ENCODE measurements at regions not wholly inside any gene's neighbourhood (a gene's known extent, or its start where the extent isn't known, plus 50 kb on each side); places are given as distances from the start of the nearest gene placed in this dataset.
"Not testable (repeated sequence)": the region's sequence is repeated elsewhere in the genome, so short reads cannot be mapped to it uniquely, and the experiment has no call there.

- ATAC-seq (ENCODE audit: insufficient read depth, low FRiP score) (no peak), DNase-seq (no peak)
- Histone ChIP-seq H3K4me3 (no peak overlapping the region), H3K27ac (ENCODE audit: low read depth in 1 of 2, low read length in 1 of 2) (no peak overlapping the region), H3K9me3 (ENCODE audit: control insufficient read depth in 4 of 4, insufficient read depth in 3 of 4, low read length in 3 of 4) (peaks cover 0 to 3% (median 0%) of the 10 kb centered on the region in 4 donors), H3K27me3 (ENCODE audit: control insufficient read depth in 3 of 3, insufficient read depth in 3 of 3, low read length in 2 of 3) (no peaks in the 10 kb centered on the region), H3K4me1 (ENCODE audit: control insufficient read depth in 5 of 5, insufficient read depth in 5 of 5, low read length in 5 of 5) (no peaks in the 10 kb centered on the region), H3K36me3 (ENCODE audit: control insufficient read depth in 4 of 4, insufficient read depth in 4 of 4, low read length in 4 of 4) (no peaks in the 10 kb centered on the region), H3K9ac (ENCODE audit: insufficient read depth in 1 of 2, low read length in 2 of 2) (no peak overlapping the region)
- 78 to 85% methylated on average over 4 of the region's 4 CpGs for WGBS, 2 donors
- TF ChIP-seq, protein P1, sequence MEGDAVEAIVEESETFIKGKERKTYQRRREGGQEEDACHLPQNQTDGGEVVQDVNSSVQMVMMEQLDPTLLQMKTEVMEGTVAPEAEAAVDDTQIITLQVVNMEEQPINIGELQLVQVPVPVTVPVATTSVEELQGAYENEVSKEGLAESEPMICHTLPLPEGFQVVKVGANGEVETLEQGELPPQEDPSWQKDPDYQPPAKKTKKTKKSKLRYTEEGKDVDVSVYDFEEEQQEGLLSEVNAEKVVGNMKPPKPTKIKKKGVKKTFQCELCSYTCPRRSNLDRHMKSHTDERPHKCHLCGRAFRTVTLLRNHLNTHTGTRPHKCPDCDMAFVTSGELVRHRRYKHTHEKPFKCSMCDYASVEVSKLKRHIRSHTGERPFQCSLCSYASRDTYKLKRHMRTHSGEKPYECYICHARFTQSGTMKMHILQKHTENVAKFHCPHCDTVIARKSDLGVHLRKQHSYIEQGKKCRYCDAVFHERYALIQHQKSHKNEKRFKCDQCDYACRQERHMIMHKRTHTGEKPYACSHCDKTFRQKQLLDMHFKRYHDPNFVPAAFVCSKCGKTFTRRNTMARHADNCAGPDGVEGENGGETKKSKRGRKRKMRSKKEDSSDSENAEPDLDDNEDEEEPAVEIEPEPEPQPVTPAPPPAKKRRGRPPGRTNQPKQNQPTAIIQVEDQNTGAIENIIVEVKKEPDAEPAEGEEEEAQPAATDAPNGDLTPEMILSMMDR (IDR thresholded peaks at IDR 0.05; ENCODE audit: control extremely low read depth, extremely low read depth) = no peak
These were observed 233.5 kb upstream of the NRIP1 start for GRCh38 chr21:15298306-15298705.

DNA sequence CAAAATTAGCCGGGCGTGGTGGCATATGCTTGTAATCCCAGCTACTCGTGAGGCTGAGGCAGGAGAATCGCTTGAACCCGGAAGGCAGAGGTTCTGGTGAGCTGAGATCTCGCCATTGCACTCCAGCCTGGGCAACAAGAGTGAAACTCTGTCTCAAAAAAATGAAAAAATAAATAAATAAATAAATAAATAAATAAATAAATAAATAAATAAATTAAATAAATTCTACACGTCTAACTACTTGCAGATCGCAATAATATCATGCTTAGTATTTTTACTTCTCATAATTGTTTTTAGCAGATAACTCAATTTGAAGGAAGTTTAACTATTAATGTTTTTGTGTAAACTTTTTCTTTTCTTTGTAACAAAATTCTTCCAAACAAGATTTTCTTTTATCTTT, 234.0 kb upstream of the NRIP1 start:
- whole genome bisulfite sequencing, 2 donors = 95 to 96% methylated on average over 8 of the region's 8 CpGs
- not testable (repeated sequence) for H3K9ac ChIP-seq (ENCODE audit: insufficient read depth in 1 of 2, low read length in 2 of 2); H3K4me3 ChIP-seq; H3K27me3 ChIP-seq (ENCODE audit: control insufficient read depth in 3 of 3, insufficient read depth in 3 of 3, low read length in 2 of 3); H3K4me1 ChIP-seq (ENCODE audit: control insufficient read depth in 5 of 5, insufficient read depth in 5 of 5, low read length in 5 of 5); H3K36me3 ChIP-seq (ENCODE audit: control insufficient read depth in 4 of 4, insufficient read depth in 4 of 4, low read length in 4 of 4); H3K27ac ChIP-seq (ENCODE audit: low read depth in 1 of 2, low read length in 1 of 2); DNase-seq; H3K9me3 ChIP-seq (ENCODE audit: control insufficient read depth in 4 of 4, insufficient read depth in 3 of 4, low read length in 3 of 4); ATAC-seq (ENCODE audit: insufficient read depth, low FRiP score)

DNA sequence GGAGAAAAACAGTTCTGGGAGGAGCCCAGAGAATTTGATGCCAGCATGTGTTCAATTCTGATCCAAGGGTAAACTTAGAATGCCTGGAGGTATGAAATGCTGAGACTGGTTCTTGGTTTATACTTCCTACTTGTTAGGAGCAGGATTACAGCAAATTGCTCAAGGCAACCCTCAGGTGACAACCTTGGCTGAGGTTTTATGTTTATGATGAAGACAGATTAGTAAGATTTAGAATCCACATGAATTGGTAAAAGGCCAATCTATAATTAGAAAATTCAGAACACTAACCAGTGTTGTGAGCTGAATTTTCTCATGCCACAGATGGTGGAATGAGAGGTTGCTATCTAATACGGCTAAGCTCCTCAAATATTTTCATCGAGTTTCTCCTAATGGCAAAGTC, 235.3 kb upstream of the NRIP1 start:
- H3K9me3 ChIP-seq (ENCODE audit: control insufficient read depth in 4 of 4, insufficient read depth in 3 of 4, low read length in 3 of 4) = peaks cover 0 to 3% (median 0%) of the 10 kb centered on the region in 4 donors
- H3K9ac ChIP-seq (ENCODE audit: insufficient read depth in 1 of 2, low read length in 2 of 2) = no peak overlapping the region
- TF ChIP-seq, protein P1 (IDR thresholded peaks at IDR 0.05; ENCODE audit: control extremely low read depth, extremely low read depth) = no peak
- WGBS, 2 donors = 93 to 94% methylated on average over 2 of the region's 2 CpGs
- H3K27me3 ChIP-seq (ENCODE audit: control insufficient read depth in 3 of 3, insufficient read depth in 3 of 3, low read length in 2 of 3) = no peaks in the 10 kb centered on the region
- no peaks in the 10 kb centered on the region for H3K36me3 ChIP-seq (ENCODE audit: control insufficient read depth in 4 of 4, insufficient read depth in 4 of 4, low read length in 4 of 4)
- no peak overlapping the region for H3K27ac ChIP-seq (ENCODE audit: low read depth in 1 of 2, low read length in 1 of 2)
- ATAC-seq (ENCODE audit: insufficient read depth, low FRiP score) = no peak
- DNase-seq = no peak
- H3K4me1 ChIP-seq (ENCODE audit: control insufficient read depth in 5 of 5, insufficient read depth in 5 of 5, low read length in 5 of 5) = no peaks in the 10 kb centered on the region
- no peak overlapping the region for H3K4me3 ChIP-seq

DNA sequence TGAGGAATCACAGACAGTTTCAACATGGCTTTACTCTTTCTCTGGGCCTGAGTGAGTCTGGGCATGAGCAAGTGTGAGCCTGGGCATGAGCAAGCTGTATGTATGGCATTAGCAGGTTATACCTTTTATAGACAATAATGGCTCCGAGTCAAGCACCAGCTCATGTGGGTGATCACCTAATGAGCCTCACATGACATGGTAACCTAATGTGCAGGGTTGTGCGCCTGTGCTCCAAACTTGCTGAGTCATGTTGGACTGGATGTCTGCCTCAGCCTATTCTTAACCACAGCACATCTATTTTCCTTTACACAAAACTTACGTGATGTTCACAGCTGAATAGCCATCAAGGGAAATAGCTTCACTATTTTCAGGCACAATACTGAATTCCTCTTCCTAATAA, 236.2 kb upstream of the NRIP1 start:
- Histone ChIP-seq H3K9ac (ENCODE audit: insufficient read depth in 1 of 2, low read length in 2 of 2) (no peak overlapping the region), H3K9me3 (ENCODE audit: control insufficient read depth in 4 of 4, insufficient read depth in 3 of 4, low read length in 3 of 4) (peaks cover 0 to 3% (median 0%) of the 10 kb centered on the region in 4 donors), H3K36me3 (ENCODE audit: control insufficient read depth in 4 of 4, insufficient read depth in 4 of 4, low read length in 4 of 4) (no peaks in the 10 kb centered on the region), H3K27ac (ENCODE audit: low read depth in 1 of 2, low read length in 1 of 2) (no peak overlapping the region), H3K4me3 (no peak overlapping the region), H3K4me1 (ENCODE audit: control insufficient read depth in 5 of 5, insufficient read depth in 5 of 5, low read length in 5 of 5) (no peaks in the 10 kb centered on the region), H3K27me3 (ENCODE audit: control insufficient read depth in 3 of 3, insufficient read depth in 3 of 3, low read length in 2 of 3) (no peaks in the 10 kb centered on the region)
- ATAC-seq (ENCODE audit: insufficient read depth, low FRiP score) (no peak), DNase-seq (peak in 1 of 3 donors; percentile 7)
- 88 to 90% methylated on average over 3 of the region's 3 CpGs for WGBS, 2 donors
- TF ChIP-seq, protein P1 (IDR thresholded peaks at IDR 0.05; ENCODE audit: control extremely low read depth, extremely low read depth) = no peak

All from lung (tissue), 11 donors.